HEK293 (cell line): ENCODE measurements at regions not wholly inside any gene's neighbourhood (a gene's known extent, or its start where the extent isn't known, plus 50 kb on each side); places are given as distances from the start of the nearest gene placed in this dataset.

Experiments used
- CTCF ChIA-PET: fragments of 350-600 bp; formaldehyde crosslinking; extraction: SDS; loops from one replicate; lab custom pipeline; 2021; ENCODE audit warnings: antibody characterized with exemption; lab: Yijun Ruan, JAX
- POLR2A ChIA-PET: fragments of 300-600 bp; formaldehyde crosslinking; extraction: SDS; loops from one replicate; lab custom pipeline; 2020; ENCODE audit warnings: antibody characterized with exemption, inconsistent platforms; lab: Yijun Ruan, JAX
- H3K27ac ChIP-seq: fragments of 200-500 bp; sonication (Bioruptor generic); 2 replicates; pipeline ENCODE4 v1.5.1; 2014; ENCODE audit warnings: low read depth, low read length, control low read depth, inconsistent platforms; ENCODE audit errors: extremely low read depth
- H3K36me3 ChIP-seq, 2 experiments: fragments of 200-500 bp in 1 of 2; sonication (Bioruptor generic) in 1 of 2; 1 replicate in 1 of 2; 2 replicates in 1 of 2; pipeline ENCODE4 v1.5.1; 2014 to 2017; ENCODE audit warnings: inconsistent platforms in 2 of 2, low read length in 2 of 2; ENCODE audit not compliant: control insufficient read depth in 2 of 2, insufficient read depth in 1 of 2
- H3K4me1 ChIP-seq: fragments of 200-500 bp; sonication (Bioruptor generic); 2 replicates; pipeline ENCODE4 v1.5.1; 2014; ENCODE audit warnings: mild to moderate bottlenecking, low read length, inconsistent platforms; ENCODE audit not compliant: control insufficient read depth, insufficient read depth
- H3K4me3 ChIP-seq: 2 replicates; pipeline ENCODE4 v1.5.1; 2011; ENCODE audit warnings: low read depth, mild to moderate bottlenecking, control low read depth, low read length, moderate library complexity
- H3K9me3 ChIP-seq: fragments of 200-500 bp; sonication (Bioruptor generic); 2 replicates; pipeline ENCODE4 v1.5.1; 2014; ENCODE audit warnings: low read depth, low read length, inconsistent platforms; ENCODE audit not compliant: control insufficient read depth, insufficient read depth
- FEZF1 ChIP-seq: fragments of 450-650 bp; formaldehyde crosslinking; IDR thresholded peaks from 2 replicates; pipeline ENCODE4 v1.5.1; 2016; ENCODE audit warnings: missing biosample characterization, missing genetic modification characterization
- GFI1B ChIP-seq: fragments of 450-650 bp; formaldehyde crosslinking; IDR thresholded peaks from 2 replicates; pipeline ENCODE4 v1.5.1; 2016; ENCODE audit warnings: missing biosample characterization, missing genetic modification characterization
- KLF16 ChIP-seq: fragments of 450-650 bp; formaldehyde crosslinking; IDR thresholded peaks from 2 replicates; pipeline ENCODE4 v1.5.1; 2017; ENCODE audit warnings: missing biosample characterization, missing genetic modification characterization
- KLF9 ChIP-seq: fragments of 450-650 bp; formaldehyde crosslinking; IDR thresholded peaks from 2 replicates; pipeline ENCODE4 v1.5.1; 2016; ENCODE audit warnings: missing biosample characterization, missing genetic modification characterization, low read depth
- OSR2 ChIP-seq: fragments of 450-650 bp; formaldehyde crosslinking; IDR thresholded peaks from 2 replicates; pipeline ENCODE4 v1.5.1; 2016; ENCODE audit warnings: missing biosample characterization, missing genetic modification characterization
- RBAK ChIP-seq: fragments of 450-650 bp; formaldehyde crosslinking; IDR thresholded peaks from 2 replicates; pipeline ENCODE4 v1.5.1; 2016; ENCODE audit warnings: missing biosample characterization, missing genetic modification characterization
- SALL2 ChIP-seq: fragments of 450-650 bp; formaldehyde crosslinking; IDR thresholded peaks from 2 replicates; pipeline ENCODE4 v1.5.0; 2017; ENCODE audit warnings: missing biosample characterization, mild to moderate bottlenecking, missing genetic modification characterization, borderline replicate concordance
- SCRT2 ChIP-seq: fragments of 450-650 bp; formaldehyde crosslinking; IDR thresholded peaks from 2 replicates; pipeline ENCODE4 v1.5.1; 2016; ENCODE audit warnings: missing biosample characterization, missing genetic modification characterization
- YY2 ChIP-seq: fragments of 450-650 bp; formaldehyde crosslinking; IDR thresholded peaks from 2 replicates; pipeline ENCODE4 v1.5.1; 2016; ENCODE audit warnings: missing biosample characterization, missing genetic modification characterization
- ZNF157 ChIP-seq: fragments of 450-650 bp; formaldehyde crosslinking; IDR thresholded peaks from 2 replicates; pipeline ENCODE4 v1.5.1; 2016; ENCODE audit warnings: missing biosample characterization, missing genetic modification characterization
- ZNF18 ChIP-seq: fragments of 450-650 bp; formaldehyde crosslinking; IDR thresholded peaks from 2 replicates; pipeline ENCODE4 v1.5.1; 2016; ENCODE audit warnings: missing biosample characterization, missing genetic modification characterization
- ZNF239 ChIP-seq: fragments of 450-650 bp; formaldehyde crosslinking; IDR thresholded peaks from 2 replicates; pipeline ENCODE4 v1.5.1; 2016; ENCODE audit warnings: missing biosample characterization, missing genetic modification characterization
- ZNF354C ChIP-seq: fragments of 450-650 bp; formaldehyde crosslinking; IDR thresholded peaks from 2 replicates; pipeline ENCODE4 v1.5.1; 2016; ENCODE audit warnings: missing biosample characterization, missing genetic modification characterization, low read depth, borderline replicate concordance
- ZNF394 ChIP-seq: fragments of 450-650 bp; formaldehyde crosslinking; IDR thresholded peaks from 2 replicates; pipeline ENCODE4 v1.5.1; 2016; ENCODE audit warnings: missing biosample characterization, missing genetic modification characterization, mild to moderate bottlenecking, moderate library complexity, borderline replicate concordance
- ZNF521 ChIP-seq: fragments of 450-650 bp; formaldehyde crosslinking; IDR thresholded peaks from 2 replicates; pipeline ENCODE4 v1.5.1; 2017; ENCODE audit warnings: missing biosample characterization, mild to moderate bottlenecking, missing genetic modification characterization
- ZNF544 ChIP-seq: fragments of 450-650 bp; formaldehyde crosslinking; IDR thresholded peaks from 2 replicates; pipeline ENCODE4 v1.5.0; 2017; ENCODE audit warnings: missing biosample characterization, missing genetic modification characterization
- ZNF624 ChIP-seq: fragments of 450-650 bp; formaldehyde crosslinking; IDR thresholded peaks from 2 replicates; pipeline ENCODE4 v1.5.1; 2017; ENCODE audit warnings: missing biosample characterization, missing genetic modification characterization
- ZNF639 ChIP-seq: fragments of 450-650 bp; formaldehyde crosslinking; IDR thresholded peaks from 2 replicates; pipeline ENCODE4 v1.5.1; 2016; ENCODE audit warnings: missing biosample characterization, missing genetic modification characterization
- ZSCAN16 ChIP-seq: fragments of 450-650 bp; formaldehyde crosslinking; IDR thresholded peaks from 2 replicates; pipeline ENCODE4 v1.5.1; 2016; ENCODE audit warnings: missing biosample characterization, missing genetic modification characterization

- Histone ChIP-seq H3K27ac (no peak overlapping the region), H3K9me3 (no peaks in the 10 kb centered on the region), H3K4me1 (no peaks in the 10 kb centered on the region), H3K4me3 (no peak overlapping the region), H3K36me3 (no peaks in the 10 kb centered on the region)
- TF ChIP-seq ZNF521 (tag by site-specific recombination) (no peak), SCRT2 (tag by site-specific recombination) (peak; percentile 36; the same call in 1 of the 2 replicates), OSR2 (tag by site-specific recombination) (no peak), ZNF624 (tag by site-specific recombination) (no peak)
- ChIA-PET CTCF (interaction anchor here (0.6 kb wide), 1 partner anchor 1031 kb away, joined by 3 read pairs; no protein-coding TSS in a partner anchor), POLR2A (no interaction called here)
Measured at GRCh38 chr3:70840106-70840870, 527.9 kb upstream of the MDFIC2 start.

DNA sequence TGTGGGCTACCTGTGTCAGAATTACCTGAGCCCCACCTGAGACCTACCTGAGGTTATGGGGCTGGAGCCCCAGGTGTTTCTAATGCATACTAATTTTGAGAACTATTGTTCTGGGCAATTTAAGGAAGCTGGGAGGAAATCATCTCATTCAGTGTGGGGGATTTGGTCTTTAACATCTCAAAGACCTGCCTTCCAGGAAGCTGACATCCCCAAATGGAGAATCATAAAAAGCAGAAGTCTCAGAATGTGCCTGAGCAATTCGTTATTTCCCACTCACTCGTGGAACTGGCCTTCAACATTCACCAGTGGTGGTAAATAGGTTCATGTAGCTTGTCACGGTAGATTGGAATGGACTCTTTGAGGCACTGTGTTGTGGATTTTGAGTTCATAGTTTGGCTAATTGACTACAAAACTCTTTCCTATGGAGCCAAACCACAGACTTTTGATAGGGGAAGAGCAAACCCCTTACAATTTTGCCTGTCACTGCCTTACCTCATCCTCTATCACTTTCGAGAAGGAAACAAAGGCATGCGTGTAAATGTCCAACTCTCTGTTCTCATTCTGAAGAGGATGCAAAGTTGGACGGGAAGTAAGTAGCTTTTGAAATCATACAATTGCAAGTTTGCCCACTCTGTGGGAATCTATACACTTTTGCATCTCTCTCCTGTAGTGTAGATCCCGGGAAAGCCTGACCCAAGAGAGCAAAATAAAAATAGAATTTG lies 521.0 kb upstream of the MDFIC2 start:
- H3K9me3 ChIP-seq = no peaks in the 10 kb centered on the region
- TF ChIP-seq ZNF354C (tag by site-specific recombination) (no peak), FEZF1 (tag by site-specific recombination) (no peak), ZNF157 (tag by site-specific recombination) (no peak), ZNF394 (tag by site-specific recombination) (no peak), ZSCAN16 (tag by site-specific recombination) (no peak), ZNF239 (no peak), ZNF18 (no peak), KLF9 (tag by site-specific recombination) (no peak), GFI1B (tag by site-specific recombination) (no peak), ZNF544 (tag by site-specific recombination) (no peak), YY2 (tag by site-specific recombination) (no peak), RBAK (tag by site-specific recombination) (no peak), KLF16 (no peak)
- ChIA-PET POLR2A (no interaction called here), CTCF (interaction anchor here (0.6 kb wide), 1 partner anchor 267 kb away, joined by 3 read pairs; no protein-coding TSS in a partner anchor)
- H3K36me3 ChIP-seq = no peaks in the 10 kb centered on the region
- no peak overlapping the region for H3K4me3 ChIP-seq
- no peak overlapping the region for H3K27ac ChIP-seq
- H3K4me1 ChIP-seq = no peaks in the 10 kb centered on the region

- POLR2A ChIA-PET = no interaction called here
- H3K27ac ChIP-seq = no peak overlapping the region
- CTCF ChIA-PET = no interaction called here
- H3K4me3 ChIP-seq = no peak overlapping the region
- no peak for TF ChIP-seq ZNF639 (tag by site-specific recombination)
- TF ChIP-seq SALL2 = no peak
- TF ChIP-seq, all 188 proteins: peak for 0
- Histone ChIP-seq H3K9me3 (no peaks in the 10 kb centered on the region), H3K36me3 (no peaks in the 10 kb centered on the region), H3K4me1 (no peaks in the 10 kb centered on the region)
Measured at GRCh38 chr3:70832834-70833205, 520.4 kb upstream of the MDFIC2 start.
